ENCODE measurements at regions not wholly inside any gene's neighbourhood (a gene's known extent, or its start where the extent isn't known, plus 50 kb on each side); places are given as distances from the start of the nearest gene placed in this dataset.

DNA sequence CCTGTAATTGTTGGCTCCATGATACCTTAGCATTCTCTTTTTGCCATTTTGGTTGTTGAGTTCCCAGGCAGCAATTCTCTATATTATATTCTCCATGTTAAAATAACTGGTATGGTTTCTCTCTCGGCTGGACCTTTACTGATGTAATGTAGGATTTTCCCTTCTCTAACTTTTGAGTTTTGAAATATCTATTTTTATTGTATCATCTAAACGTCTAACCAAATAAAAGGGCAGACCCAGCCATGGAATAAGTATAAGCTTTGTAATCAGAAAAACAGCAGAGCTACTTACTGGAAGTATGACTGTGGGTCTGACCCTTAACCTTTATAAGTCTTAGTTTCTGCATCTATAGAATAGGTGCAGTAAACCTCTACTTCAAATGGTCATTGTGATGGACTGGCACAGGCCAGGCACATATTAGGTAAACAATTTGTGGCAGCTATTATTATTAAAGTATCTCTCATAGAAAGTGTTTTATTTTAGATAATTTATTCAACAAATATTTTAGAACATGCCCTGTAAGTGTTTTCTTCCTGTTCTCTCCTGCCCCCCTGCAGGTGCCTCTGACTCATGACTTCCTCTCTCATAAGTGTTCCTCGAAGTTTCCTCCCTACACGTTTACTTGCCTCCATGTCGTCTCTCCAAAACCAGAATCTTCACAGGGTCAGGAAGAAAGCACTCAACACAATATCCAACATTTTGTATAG is 224.9 kb upstream of the FGGY start:
- TF ChIP-seq POLR2A (IDR thresholded peaks at IDR 0.05; ENCODE audit: extremely low read depth, insufficient read length) (no peak), MYC (IDR thresholded peaks at IDR 0.05; ENCODE audit: low read depth, low read length) (no peak)
- TF ChIP-seq, protein P1, sequence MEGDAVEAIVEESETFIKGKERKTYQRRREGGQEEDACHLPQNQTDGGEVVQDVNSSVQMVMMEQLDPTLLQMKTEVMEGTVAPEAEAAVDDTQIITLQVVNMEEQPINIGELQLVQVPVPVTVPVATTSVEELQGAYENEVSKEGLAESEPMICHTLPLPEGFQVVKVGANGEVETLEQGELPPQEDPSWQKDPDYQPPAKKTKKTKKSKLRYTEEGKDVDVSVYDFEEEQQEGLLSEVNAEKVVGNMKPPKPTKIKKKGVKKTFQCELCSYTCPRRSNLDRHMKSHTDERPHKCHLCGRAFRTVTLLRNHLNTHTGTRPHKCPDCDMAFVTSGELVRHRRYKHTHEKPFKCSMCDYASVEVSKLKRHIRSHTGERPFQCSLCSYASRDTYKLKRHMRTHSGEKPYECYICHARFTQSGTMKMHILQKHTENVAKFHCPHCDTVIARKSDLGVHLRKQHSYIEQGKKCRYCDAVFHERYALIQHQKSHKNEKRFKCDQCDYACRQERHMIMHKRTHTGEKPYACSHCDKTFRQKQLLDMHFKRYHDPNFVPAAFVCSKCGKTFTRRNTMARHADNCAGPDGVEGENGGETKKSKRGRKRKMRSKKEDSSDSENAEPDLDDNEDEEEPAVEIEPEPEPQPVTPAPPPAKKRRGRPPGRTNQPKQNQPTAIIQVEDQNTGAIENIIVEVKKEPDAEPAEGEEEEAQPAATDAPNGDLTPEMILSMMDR (IDR thresholded peaks at IDR 0.05; ENCODE audit: low read depth, low read length), result no peak

Measured in NB4 (cell line).